Suppressor macrophage treated with lipopolysaccharide for 1 hour (primary cell): ENCODE measurements at regions not wholly inside any gene's neighbourhood (a gene's known extent, or its start where the extent isn't known, plus 50 kb on each side); places are given as distances from the start of the nearest gene placed in this dataset.
"Not testable (repeated sequence)": the region's sequence is repeated elsewhere in the genome, so short reads cannot be mapped to it uniquely, and the experiment has no call there.

Experiments used
- DNase-seq, 3 donors: peaks; one replicate each; pipeline ENCODE4 v3.0.0-alpha.2; 2020 to 2022

DNA sequence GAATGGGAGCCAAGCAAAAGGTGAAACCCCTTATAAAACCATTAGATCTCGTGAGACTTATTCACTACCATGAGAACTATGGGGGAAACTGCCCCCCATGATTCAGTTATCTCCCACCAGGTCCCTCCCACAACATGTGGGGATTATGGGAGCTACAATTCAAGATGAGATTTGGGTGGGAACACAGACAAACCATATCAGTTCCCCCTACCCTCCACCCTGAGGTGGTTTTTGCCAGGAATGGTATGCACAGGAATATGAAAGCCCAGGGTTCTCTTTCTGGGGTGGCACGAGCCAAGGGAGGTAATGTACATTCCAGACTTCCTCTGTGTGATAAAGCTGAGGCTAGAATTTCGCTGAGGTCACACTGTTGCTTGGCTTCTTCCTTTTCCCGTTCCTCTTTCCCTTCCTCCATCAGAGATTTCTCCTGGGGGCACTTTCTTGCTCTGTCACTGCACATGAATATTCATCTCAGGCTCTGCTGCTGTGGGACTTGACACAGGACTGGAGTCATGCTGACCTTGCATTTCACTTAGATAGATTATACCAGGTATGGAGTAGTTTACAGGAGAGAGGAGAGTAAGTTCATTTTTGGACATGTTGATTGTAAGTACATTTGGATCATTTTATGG lies 347.0 kb upstream of the MTPN start:
- no peak for DNase-seq

DNA sequence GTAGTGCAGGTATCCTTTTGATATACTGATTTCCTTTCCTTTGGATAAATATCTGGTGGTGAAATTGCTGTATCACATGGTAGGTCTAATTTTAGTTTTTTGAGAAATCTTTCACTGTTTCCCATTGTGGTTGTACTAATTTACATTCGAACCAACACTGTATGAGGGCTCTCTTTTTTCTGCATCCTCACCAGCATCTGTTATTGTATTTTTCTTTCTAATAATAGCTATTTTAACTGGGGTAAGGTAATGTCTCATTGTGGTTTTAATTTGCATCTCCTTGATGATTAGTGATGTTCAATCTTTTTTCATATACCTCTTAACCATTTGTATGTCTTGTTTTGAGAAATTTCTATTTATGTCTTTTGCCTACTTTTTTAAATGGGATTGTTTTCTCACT lies 335.4 kb upstream of the MTPN start:
- no peak for DNase-seq

DNA sequence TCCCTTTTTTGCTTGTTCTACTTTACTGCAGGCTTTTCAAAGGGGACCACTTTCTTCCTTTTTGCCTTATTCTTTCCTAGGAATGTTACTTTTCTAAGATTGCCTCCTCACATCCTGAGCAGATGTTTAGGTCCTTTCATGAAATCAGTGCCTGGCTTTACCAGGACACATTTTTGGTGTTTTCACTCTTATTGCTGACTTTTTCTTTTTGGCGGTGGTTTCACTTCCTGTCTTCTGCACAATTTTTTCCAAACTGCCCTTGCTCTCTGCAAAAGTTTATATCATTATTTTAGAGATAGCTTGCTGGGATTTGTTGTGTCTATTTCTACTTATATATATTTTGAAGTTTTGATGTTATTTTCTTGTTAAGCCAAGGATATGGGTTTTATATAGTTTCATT lies 332.2 kb upstream of the MTPN start:
- DNase-seq = no peak

DNA sequence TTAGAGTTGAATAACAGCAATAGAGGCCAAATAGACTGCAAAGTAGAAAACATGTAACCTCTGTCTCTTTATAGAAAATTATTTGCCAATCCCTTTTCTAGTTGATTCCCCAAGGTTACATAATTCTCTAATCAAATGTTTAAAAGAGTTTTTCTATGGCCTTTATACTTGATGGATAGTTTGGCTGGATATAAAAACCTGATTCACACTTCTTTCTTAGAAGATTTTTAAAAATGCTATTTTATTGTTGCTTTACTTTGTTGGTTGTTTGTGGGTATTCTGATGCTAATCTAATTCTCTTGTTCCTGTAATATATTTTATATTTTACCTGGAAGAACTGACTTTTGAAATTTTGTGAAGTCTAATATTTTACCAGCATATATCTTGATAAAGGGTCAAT lies 331.1 kb upstream of the MTPN start:
- no peak for DNase-seq

DNA sequence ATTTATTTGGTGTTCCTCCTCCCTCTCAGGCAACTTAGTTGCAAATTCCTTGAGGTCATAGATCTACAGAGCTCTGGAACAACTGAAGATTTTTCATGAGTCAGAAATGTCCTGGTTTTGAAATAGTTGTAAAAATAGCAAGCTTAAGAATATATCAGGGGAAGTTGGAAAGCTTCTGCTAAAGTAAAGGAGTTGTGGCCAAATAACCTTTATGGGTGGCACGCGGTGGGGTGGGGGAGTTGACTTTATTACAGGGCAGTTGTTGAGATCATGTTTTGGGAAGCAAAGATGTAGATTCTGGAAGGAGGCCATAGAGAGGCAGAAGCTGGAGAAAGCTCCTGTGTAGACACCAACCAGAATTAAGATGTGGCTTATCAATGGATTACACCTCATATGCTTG lies 326.0 kb upstream of the MTPN start:
- no peak for DNase-seq

DNA sequence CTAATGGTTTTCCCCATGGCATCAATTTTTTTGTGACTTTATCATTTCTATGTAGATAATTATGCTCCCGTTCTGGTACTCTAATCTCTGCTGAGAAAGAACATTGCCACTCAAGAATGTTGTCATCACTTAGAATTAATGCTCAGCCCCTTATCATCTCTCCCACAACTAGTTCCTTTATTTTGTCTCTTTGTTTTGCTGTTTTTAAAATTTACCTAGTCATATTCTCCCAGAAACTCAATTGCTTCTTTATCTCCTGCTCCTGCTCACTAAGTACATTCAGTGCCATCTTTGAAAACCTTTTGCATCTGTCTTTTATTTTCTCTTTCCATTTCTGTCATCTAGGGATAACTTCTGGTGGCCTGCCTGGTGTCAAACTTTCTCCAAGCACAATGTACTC lies 324.9 kb upstream of the MTPN start:
- DNase-seq = no peak

DNA sequence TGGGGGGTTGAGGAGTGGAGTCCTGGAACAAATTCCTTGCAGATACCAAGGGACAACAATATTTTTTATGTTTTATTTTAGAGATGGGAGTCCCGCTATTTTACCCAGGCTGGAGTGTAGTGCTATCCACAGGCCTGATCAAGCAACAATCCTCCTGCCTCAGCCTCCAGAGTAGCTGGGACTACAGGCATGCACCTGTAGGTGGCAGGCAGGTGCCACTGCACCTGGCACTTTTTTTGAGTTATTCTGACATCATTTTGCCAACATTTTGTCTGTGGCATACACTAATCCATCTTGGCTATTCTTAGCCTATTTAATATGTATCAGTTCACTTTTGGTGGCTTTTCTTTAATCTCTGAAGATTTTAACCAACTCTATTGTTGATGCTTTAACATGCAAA lies 317.8 kb upstream of the MTPN start:
- no peak for DNase-seq

DNA sequence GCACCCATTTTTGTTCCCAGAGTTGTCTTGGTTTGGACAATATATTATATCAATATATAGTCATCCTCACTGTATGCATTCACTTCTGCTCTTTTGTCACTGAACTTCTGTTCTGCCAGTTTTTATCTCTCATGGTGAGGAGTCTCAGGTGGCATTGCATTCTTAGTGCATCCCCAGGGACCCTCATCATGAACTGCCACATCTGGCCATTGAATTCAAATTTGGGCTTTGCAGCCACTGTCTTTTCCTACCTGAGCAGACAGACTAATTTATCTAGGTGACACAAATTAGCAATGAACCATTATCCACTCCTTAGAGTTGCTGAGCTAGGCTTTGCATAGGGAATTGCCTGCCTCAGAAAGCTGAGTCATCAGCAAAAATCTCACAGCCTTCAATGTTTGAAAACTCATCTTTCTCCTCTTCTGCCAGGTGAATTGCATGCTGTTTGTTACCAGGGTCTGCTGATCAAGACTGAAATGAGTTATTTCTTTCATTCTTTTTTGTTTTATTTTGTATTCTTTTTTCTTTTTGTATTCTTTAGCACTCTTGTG lies 316.8 kb upstream of the MTPN start:
- DNase-seq = no peak

DNA sequence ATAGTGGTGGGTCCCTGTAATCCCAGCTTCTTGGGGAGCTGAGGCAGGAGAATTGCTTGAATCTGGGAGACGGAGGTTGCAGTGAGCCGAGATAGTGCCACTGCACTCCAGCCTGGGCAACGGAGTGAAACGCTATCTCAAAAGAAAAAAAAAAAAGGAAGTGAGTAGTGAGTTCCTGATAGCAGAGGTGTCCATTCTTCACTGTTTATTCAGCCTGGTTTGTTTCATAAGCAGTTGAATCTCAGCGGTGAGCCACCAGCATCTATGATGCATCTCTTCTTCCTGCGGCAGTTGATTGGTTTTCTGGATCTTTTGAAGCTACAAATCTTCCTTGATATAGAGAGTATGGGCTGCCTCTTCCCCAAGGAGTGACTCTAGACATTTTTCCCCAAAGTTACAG lies 316.1 kb upstream of the MTPN start:
- no peak for DNase-seq

DNA sequence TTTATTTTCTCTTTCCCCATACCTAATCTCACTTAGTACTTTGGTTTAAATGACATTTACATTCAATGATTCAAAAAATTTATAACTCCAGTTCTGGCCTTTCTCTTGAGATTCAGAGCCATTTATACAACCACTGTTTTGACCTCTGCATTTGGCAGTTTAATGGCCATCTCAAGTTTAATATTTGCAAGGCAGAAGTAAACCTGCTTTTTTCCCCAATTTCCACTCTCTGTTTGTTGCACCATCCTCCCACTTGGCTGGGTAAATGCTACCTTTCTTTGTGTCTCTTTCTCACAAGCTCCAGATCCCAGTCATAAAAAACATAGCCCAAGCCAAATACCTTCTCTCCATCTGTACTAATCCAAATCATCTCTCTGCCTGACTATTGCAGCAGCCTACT lies 315.2 kb upstream of the MTPN start:
- DNase-seq = no peak

DNA sequence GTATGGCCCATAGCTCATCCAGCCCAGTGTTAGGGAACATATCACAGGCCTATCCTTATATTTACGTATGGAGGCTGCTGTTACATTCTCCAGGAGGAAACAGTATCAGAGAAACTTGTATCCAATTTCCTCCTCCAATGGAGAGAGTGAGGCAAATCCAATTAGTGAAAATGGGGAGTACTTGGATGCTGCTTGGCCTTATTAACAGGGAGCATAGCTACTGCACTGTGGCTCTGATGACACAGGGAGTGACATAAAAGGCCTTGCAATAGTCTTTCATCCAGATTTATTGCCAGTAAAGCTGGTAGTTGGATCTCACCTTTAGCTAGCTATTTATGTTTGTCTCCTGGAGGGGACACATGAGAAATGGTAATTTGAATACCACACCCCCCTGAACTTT lies 313.2 kb upstream of the MTPN start:
- no peak for DNase-seq

DNA sequence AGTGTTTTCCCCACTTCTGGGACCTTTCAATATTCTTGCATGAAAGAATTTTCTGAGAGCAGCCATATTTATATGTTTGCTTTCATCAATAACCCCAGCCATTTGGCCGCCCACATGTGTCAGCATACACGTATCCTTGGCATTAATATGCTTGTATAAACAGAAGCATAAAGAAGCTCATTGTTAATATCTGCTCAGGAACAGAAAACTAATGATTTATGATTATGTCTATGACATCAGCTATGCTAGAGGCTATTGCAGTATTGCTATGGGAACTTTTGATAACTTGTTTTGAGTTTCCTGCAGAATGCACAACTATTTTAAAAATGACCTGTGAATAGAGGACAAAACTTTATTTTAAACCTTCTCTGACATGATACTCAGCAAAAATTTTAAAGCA lies 300.9 kb upstream of the MTPN start:
- no peak for DNase-seq

DNA sequence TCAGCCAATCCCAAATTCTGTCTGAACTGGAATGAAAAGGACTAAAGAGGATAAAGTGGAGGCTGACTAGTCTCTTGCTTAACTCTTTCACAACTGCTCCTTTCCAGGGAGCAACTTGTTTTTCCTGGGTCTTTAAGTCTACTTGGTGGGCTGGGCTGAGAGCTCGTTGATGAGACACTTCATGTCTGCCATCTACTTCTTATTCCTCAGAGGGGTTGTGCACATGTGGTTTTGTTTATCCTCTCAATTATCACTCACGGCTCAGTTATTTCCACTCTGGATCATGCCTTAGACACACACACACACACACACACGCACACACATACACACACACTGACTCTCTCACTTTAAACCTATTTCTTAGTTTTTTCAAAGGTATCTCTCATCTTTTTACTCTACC lies 298.6 kb upstream of the MTPN start:
- no peak for DNase-seq

DNA sequence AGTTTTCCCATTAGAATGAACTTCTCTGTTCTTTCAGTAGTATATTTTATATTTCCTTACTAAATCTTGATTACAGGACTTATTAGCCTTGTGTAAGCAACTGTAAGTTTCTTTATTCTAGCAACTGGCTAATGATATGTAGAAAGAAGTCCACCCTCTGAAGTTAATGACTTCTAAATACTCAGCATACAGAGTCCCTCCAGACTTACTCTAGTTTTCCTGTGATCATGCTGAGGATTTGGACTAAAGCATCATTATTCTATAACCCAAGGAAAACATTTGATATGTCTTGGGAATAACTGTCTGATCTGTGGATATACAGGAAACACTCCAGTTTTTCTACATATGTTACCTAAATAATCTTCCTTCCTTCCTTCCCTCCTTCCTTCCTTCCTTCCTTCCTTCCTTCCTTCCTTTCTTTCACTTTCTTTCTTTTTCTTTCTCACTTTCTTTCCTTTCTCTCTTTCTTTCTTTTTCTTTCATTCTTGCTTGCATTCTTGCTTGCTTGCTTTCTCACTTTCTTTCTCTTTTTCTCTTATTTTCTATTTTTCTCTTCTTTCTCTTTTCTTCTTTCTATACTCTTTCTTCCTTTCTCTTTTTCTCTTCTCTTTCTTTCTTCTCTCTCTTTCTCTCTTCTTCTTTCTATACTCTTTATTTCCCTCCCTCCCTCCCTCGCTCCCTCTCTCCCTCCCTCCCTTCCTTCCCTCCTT lies 297.6 kb upstream of the MTPN start:
- DNase-seq = no peak

DNA sequence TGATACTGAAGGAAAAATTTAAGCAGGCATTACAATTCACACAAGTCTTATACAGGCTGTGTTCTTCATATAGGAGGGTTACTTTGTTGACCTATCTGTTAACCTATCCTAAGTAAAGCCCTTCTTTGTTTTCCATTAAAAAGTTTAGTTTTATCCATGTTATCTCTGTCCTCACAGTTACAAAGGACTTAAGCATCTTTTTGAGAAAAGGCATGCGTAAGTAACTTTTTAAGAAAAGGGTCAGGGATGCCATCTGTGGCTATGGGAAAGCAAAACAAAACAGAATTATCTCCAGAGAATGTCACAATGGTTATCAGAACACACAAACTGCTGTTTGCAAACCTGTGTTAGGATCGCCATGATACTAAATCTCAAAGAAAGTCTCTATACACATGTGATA lies 295.8 kb upstream of the MTPN start:
- no peak for DNase-seq

DNA sequence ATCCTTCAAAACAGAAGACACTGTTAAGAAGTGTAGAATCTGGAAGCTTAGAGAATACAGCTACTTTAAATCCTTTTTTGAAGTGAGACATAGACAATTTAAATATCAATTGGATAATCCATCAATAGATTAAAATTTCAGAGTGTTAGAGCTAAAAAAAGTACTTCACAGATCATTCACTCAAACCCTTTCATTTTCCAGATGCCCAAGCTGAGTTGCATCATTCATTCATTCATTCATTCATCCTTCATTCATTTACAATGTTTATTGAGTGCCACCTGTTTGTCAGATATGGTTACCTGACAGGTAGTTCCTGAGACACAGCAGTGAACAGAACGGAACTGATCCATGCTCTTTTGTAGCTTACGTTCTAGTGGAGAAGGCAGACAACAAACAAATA lies 290.7 kb upstream of the MTPN start:
- DNase-seq = no peak

DNA sequence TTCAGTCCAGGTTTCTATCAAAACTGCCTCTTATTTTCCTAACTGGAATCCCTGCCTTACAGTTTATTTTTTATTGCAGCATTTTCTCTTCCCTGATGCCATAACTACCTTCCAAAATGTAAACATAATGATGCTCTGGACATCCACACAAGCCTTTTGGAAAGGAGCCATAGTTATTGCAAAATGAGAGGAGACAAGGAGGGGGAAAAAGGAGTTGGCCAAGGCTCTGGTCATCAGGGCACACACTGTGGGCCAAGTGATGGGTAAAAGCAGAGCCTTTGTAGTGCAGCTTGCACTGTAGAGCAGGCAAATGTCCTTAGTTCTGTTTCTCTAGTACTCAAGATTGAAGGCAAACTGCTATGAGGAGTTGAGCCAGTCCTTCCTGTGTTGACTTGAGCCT lies 289.3 kb upstream of the MTPN start:
- DNase-seq = no peak

DNA sequence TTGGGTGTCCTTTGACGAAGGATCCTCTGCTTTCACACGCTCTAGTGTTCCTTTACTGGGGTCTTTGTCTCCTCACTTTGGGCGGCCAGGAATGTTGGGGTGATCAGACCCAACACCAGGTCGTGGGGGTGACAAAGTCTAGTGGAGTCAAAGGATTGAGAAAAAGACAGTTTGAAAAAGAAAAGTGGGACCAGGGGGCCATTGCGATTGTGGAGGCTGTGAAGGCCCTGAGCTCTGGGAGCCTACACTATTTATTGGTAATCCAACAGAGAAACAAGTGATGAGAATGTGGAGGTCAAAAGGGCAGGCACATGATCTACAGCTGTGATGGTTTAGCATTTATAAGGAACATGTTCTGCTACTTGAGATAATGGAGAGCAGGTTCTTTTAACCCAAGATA lies 287.1 kb upstream of the MTPN start:
- not testable (repeated sequence) for DNase-seq

DNA sequence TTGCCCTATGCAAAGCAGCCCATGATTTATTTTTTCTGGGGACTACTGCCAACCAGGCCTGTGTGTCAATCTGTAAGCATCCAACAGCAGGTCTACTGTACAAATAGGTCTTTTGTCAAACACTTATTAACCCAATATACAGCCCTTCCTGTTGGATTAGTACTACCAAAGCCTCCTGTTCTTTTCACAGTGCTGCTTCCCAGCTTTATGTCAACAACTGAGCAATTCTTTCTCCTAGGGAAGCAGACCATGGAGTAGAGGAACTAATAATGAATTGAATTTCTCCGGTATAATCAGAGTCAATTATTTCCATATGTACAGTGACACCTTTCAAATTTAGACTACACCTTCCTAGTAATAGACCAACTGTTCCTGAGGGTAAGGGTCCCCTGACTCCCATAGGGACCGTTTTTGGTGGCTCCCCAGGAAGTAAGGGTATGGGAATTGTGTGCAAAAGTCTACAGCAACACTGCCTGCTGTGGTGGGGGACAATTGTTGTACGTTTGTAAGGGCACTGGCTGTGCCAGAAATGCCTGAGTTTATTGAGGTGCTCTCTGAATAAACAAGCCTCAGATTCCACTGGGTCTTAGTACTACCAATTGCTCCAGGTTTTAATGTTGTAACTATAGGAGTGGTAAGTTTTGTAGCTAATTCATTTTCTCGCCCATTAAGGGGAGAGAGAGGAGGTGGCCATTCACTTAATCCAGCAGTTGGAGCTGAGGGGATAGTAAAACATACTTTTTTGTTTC lies 286.1 kb upstream of the MTPN start:
- DNase-seq = not testable (repeated sequence)

DNA sequence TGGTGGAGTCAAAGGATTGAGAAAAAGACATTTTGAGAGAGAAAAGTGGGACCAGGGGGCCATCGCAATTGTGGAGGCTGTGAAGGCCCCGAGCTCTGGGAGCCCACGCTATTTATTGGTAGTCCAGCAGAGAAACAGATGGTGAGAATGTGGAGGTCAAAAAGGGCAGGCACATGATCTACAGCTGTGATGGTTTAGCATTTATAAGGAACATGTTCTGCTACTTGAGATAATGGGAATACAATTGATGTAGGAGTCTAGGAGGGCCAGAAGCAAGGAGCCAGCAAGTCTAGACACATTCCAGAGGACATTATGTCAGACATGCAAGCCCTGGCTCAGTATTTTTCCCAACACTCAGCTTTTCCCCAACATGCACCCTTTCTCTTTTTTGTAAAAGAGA lies 283.4 kb upstream of the MTPN start:
- not testable (repeated sequence) for DNase-seq

DNA sequence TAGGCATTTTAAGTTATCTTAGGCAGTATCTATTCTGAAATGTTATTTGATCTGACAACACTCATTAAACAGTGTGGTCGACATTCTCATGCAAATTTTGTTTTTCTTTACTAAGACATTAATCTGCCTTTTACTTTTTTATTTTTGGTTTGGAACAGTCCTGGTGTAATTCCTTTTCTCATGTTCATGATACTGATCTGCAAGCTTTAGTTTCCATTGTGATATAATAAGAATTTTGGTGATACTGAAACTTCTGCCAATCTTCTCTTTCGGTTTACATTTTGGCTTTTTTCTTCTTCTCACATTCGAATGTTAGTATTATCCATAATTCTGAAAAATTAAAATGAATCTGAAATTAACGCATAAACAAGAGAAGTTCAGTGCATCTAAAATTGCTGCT lies 281.9 kb upstream of the MTPN start:
- DNase-seq = no peak

DNA sequence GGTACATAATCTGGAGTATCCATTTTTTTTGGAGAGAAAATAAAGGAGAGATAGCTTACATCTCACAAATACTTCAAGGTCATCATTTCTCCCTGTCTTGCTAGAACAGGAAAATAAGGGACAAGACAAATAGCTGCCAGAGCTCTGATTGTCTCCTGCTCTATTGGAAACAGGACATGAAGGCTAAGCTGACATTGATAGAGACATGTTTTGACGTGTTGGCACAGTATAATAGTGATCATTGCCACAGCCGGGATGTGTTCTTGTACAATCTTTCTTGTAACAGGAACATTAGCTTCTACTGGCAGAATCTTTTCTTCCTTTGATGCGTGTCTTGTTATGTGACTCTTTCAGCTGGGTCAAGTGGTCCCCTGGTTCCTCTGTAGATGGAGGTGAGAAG lies 279.3 kb upstream of the MTPN start:
- DNase-seq = no peak

DNA sequence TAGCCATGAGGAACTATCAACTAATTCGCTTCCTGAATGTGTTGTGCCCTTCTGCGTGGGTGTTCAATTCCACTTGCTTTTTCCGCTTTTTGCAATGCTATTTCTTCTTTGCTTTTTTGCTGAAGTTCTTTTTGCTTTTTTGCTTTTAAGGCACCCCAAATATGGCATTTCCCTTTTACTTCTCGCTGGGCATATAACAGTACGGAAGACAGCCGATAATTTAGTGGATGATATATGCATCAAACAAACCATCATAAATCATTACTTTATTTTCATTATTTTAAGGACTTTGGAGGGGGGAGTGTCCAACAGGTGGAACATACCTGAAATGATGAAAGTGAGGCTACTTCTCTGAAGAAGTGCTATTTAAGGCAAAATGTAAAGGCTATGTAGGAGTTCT lies 277.0 kb upstream of the MTPN start:
- no peak for DNase-seq

DNA sequence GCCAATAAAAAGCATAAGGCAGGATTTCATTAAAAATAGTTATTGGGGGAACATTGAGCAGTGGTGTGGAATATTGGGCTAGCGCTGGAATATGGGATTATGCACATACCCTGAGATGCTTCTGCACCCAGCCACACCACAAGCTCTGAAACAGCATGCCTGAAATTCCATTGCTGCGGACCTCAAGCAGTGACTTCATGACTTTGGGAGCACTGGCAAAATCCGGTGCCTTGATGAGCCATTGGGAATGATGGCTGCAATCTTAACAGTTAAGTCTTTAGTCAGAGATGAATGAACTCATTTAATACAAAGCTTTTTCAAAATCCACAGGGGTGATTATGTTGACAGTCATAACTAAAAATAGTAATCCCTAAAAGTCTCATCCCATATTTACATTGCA lies 274.7 kb upstream of the MTPN start:
- no peak for DNase-seq
